ENCODE measurements at regions not wholly inside any gene's neighbourhood (a gene's known extent, or its start where the extent isn't known, plus 50 kb on each side); places are given as distances from the start of the nearest gene placed in this dataset.

DNA sequence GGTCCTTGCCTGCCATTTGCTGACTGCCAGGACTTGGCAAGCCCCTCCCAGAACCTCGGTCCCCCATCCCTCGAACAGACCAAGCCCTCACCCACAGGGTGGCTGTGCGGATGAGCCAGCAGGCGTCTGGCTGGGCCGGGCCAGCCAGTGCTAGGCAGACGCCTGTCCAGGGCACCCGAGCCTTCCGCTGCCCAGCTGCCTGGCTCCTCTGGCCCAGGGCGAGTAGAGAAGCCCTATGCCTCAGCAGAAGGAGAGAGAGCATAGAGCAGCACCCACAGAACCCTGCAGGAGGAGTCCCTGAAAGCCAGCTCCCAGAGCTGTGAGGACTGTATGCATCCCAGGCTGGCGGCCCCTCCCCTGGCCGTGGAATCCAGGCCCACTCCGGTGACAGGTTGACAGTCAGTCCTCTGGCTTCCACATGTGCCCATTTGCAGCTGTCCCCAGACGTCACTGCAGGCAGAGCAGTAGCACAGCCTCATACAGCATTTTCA lies 62.1 kb upstream of the GLI2 start:
- peaks cover 8% of the 10 kb centered on the region for H3K4me1 Mint-ChIP-seq (ENCODE audit: low read depth, unreplicated experiment)
- CTCF ChIA-PET, result no interaction called here
- peaks cover 96% of the 10 kb centered on the region for H3K27me3 Mint-ChIP-seq (ENCODE audit: unreplicated experiment)
- no peak overlapping the region for H3K4me3 Mint-ChIP-seq (ENCODE audit: low read depth, unreplicated experiment)
- H3K36me3 Mint-ChIP-seq (ENCODE audit: insufficient read depth, unreplicated experiment), result no peaks in the 10 kb centered on the region
- no TSS peak for BruUV-seq (replicated peaks)
- no peak for DNase-seq
- H3K27ac Mint-ChIP-seq (ENCODE audit: unreplicated experiment), result no peak overlapping the region
- intact Hi-C loops (cut with micrococcal nuclease; ENCODE audit: unreplicated experiment), result loop anchor here (10.0 kb wide), 1 partner anchor 119 kb away; no protein-coding TSS in a partner anchor
- TF ChIP-seq, protein P1, sequence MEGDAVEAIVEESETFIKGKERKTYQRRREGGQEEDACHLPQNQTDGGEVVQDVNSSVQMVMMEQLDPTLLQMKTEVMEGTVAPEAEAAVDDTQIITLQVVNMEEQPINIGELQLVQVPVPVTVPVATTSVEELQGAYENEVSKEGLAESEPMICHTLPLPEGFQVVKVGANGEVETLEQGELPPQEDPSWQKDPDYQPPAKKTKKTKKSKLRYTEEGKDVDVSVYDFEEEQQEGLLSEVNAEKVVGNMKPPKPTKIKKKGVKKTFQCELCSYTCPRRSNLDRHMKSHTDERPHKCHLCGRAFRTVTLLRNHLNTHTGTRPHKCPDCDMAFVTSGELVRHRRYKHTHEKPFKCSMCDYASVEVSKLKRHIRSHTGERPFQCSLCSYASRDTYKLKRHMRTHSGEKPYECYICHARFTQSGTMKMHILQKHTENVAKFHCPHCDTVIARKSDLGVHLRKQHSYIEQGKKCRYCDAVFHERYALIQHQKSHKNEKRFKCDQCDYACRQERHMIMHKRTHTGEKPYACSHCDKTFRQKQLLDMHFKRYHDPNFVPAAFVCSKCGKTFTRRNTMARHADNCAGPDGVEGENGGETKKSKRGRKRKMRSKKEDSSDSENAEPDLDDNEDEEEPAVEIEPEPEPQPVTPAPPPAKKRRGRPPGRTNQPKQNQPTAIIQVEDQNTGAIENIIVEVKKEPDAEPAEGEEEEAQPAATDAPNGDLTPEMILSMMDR (IDR thresholded peaks at IDR 0.05; ENCODE audit: unreplicated experiment), result no peak
- no peaks in the 10 kb centered on the region for H3K9me3 Mint-ChIP-seq (ENCODE audit: low read depth, unreplicated experiment)

DNA sequence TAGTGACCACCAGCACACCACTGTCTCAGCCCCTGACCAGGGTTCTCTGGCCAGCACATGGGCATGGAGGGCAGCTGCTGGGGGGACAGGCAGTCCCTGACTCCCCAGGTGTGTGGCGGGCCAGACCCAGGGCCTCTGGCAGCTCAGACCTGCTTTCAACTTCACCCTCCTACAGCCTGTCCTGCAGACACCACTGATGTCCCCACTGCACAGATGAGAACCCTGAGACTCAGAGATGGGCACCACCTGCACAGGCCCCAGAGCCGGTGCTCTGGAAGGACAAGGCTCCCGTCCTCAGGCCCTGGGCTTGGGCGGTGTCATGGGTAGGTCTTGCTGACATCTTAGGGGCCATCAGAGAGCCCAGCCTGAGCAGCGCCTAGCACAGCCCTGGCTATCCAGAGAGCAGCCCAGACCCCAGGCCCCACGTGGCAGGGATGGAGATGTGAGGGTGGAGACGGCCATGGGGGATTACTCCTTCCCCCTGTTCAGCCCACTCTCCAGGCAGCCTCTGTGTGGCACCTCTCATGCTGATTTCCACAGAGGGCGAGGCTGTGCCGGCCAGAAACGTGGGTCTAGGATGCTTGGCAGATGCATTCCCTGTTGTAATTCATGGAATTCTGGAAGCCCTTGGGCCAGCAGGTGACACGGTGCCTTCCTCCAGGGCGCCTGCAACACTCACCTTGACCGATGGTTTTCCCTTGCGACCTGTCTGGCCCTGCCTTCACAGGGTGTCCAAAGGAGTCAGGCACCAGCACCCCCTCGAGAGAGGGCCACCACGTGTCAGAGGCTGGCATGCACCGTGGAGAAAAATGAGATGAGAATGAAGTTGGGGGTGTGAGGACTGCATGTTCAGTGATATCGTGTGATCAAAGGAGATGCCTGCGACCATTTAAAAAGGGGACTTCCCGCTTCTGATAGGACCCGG lies 61.2 kb upstream of the GLI2 start:
- Mint-ChIP-seq H3K27me3 (ENCODE audit: unreplicated experiment) (peaks cover 96% of the 10 kb centered on the region), H3K36me3 (ENCODE audit: insufficient read depth, unreplicated experiment) (no peaks in the 10 kb centered on the region), H3K4me1 (ENCODE audit: low read depth, unreplicated experiment) (peaks cover 3% of the 10 kb centered on the region), H3K9me3 (ENCODE audit: low read depth, unreplicated experiment) (no peaks in the 10 kb centered on the region), H3K27ac (ENCODE audit: unreplicated experiment) (no peak overlapping the region), H3K4me3 (ENCODE audit: low read depth, unreplicated experiment) (no peak overlapping the region)
- no peak for DNase-seq
- intact Hi-C loops (cut with micrococcal nuclease; ENCODE audit: unreplicated experiment), result loop anchor here (10.0 kb wide), 1 partner anchor 120 kb away; no protein-coding TSS in a partner anchor
- CTCF ChIA-PET, result interaction anchor here (1.4 to 1.6 kb wide), 2 partner anchors 121 to 331 kb away, joined by 4 to 7 read pairs; no protein-coding TSS in a partner anchor
- BruUV-seq (replicated peaks), result no TSS peak
- TF ChIP-seq, protein P1 (IDR thresholded peaks at IDR 0.05; ENCODE audit: unreplicated experiment), result no peak

DNA sequence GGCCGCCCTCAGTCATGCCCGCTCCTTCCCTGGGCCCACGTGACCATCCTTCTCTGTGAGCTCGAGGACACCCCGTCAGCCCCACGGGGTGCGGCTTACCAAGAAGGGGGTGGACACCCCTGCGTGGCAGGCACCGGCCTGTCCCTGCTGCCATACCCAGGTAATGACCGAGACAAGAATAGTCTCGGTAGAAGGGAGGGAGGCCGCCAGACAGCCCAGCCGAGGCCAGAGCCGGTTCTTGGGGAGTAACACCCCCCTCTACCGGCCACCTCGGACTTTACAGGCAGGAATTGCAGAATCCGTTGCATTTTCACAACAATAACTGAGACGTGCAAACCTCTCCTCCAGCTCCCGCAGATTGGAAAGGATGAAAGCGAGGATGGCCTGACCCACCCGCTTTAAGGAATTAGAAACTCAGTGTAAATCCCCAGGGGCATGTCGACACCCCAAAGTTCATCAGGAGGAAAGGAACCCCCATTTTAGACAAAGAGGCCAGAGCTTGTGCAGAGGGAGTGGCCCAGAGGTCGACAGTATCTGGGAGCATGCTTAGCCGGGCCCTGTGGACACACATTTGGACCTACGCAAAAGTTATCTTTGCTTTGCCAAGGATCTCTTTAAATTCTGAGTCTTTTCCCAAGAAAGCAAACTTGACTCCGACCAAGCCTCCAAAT lies 60.1 kb upstream of the GLI2 start:
- H3K4me1 Mint-ChIP-seq (ENCODE audit: low read depth, unreplicated experiment), result no peaks in the 10 kb centered on the region
- peaks cover 96% of the 10 kb centered on the region for H3K27me3 Mint-ChIP-seq (ENCODE audit: unreplicated experiment)
- no peaks in the 10 kb centered on the region for H3K9me3 Mint-ChIP-seq (ENCODE audit: low read depth, unreplicated experiment)
- DNase-seq, result peak; percentile 80
- BruUV-seq (replicated peaks), result no TSS peak
- no peak overlapping the region for H3K27ac Mint-ChIP-seq (ENCODE audit: unreplicated experiment)
- CTCF ChIA-PET, result interaction anchor here (1.4 to 1.6 kb wide), 2 partner anchors 122 to 332 kb away, joined by 4 to 7 read pairs; no protein-coding TSS in a partner anchor
- no peak overlapping the region for H3K4me3 Mint-ChIP-seq (ENCODE audit: low read depth, unreplicated experiment)
- TF ChIP-seq, protein P1 (IDR thresholded peaks at IDR 0.05; ENCODE audit: unreplicated experiment), result peak; percentile 73
- intact Hi-C loops (cut with micrococcal nuclease; ENCODE audit: unreplicated experiment), result loop anchor here (10.0 kb wide), 1 partner anchor 121 kb away; no protein-coding TSS in a partner anchor
- H3K36me3 Mint-ChIP-seq (ENCODE audit: insufficient read depth, unreplicated experiment), result peaks cover 6% of the 10 kb centered on the region

DNA sequence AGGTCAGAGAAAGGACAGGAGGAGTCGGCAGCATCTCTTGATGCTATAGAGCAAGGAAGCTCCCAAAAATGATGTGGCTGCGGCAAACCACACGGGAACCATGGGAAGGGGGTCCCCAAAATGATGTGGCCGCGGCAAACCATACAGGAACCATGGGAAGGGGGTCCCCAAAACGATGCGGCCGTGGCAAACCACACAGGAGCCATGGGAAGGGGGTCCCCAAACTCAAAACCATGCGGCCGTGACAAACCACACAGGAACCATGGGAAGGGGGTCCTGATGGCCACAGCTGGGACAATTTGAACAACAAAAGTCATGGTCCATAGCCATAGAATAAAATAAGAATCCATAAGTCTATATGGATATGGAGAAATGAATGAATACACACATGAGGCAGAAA lies 58.4 kb upstream of the GLI2 start:
- peaks cover 87% of the 10 kb centered on the region for H3K27me3 Mint-ChIP-seq (ENCODE audit: unreplicated experiment)
- BruUV-seq (replicated peaks), result no TSS peak
- intact Hi-C loops (cut with micrococcal nuclease; ENCODE audit: unreplicated experiment), result loop anchor here (10.0 kb wide), 1 partner anchor 122 kb away; no protein-coding TSS in a partner anchor

More for the DNA sequence above, 58.4 kb upstream of the GLI2 start:
- Mint-ChIP-seq H3K36me3 (ENCODE audit: insufficient read depth, unreplicated experiment) (peaks cover 8% of the 10 kb centered on the region), H3K9me3 (ENCODE audit: low read depth, unreplicated experiment) (no peaks in the 10 kb centered on the region), H3K27ac (ENCODE audit: unreplicated experiment) (no peak overlapping the region), H3K4me3 (ENCODE audit: low read depth, unreplicated experiment) (no peak overlapping the region), H3K4me1 (ENCODE audit: low read depth, unreplicated experiment) (no peaks in the 10 kb centered on the region)
- no peak for DNase-seq
- CTCF ChIA-PET, result interaction anchor here (0.5 to 1.5 kb wide), 5 partner anchors 32 to 425 kb away, joined by 3 to 8 read pairs (median 3); no protein-coding TSS in a partner anchor
- TF ChIP-seq, protein P1 (IDR thresholded peaks at IDR 0.05; ENCODE audit: unreplicated experiment), result no peak

Data from Calu3 (cell line).